Hematopoietic multipotent progenitor cell treated with erythropoietin and hydrocortisone succinate and interleukin-3 and kit ligand, for 17 days (in vitro differentiated cells): ENCODE measurements at regions not wholly inside any gene's neighbourhood (a gene's known extent, or its start where the extent isn't known, plus 50 kb on each side); places are given as distances from the start of the nearest gene placed in this dataset.

Experiments
- DNase-seq: peaks from one replicate; pipeline ENCODE4 v3.0.0-alpha.2; 2015; ENCODE audit warnings: low spot score

DNA sequence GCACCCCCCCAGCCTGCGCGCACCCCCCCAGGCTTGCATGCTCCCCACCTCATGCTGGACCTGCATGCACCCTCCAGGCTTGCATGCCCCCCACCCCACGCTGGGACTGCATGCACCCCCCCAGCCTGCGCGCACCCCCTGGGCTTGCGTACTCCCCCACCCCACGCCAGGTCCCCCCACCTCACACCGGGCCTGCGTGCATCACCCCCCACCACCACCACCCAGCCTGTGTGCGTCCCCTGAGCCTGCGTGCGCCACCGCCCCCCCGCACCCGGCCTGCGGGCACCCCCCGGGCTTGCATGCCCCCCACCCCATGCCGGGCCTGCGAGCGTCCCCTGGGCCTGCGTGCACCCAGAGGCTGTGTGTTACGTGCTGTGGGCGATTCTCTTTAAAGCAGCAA, 61.0 kb upstream of the SLCO4A1 start:
- no peak for DNase-seq

DNA sequence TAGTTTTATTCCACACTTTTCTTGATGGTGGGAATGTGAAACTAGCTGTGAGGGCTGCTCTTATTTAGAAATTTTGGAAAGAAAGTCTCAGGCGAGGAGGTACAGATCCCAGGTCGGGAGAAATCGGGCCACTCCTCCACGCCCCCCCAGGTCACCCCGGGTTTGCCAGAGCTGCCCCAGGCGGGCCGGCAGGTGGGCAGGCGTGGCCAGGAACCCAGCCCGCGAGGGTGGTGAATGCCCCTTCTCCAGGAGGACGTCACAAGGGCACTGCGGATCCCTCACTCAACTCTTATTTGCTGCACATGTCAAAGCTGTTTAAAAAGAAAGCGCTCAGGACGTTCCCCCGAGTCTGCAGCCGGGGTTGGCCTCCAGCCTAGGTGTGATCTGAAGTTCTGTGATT, 60.5 kb upstream of the SLCO4A1 start:
- DNase-seq = no peak

DNA sequence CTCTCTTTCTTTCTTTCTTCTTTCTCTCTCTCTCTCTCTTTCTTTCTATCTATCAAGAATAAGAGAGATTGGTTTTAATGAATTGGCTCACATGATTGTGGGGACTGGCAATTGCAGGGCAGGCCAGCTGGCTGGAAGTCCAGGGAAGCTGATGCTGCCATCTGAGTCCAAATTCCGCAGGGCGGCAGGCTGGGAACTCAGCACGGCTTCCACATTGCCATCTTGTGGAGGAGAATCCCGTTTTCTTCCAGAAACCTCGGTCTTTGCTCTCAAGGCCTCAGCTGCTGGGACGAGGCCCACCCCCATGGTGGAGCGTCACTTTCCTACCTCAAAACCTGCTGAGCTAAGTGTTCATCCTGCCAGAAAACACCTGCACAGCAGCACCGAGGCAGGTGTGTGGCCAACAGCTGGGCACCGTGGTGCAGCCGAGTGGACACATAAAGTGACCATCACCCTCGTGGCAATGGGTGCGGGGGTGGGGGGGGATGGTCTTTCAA, 58.8 kb upstream of the SLCO4A1 start:
- DNase-seq = no peak

DNA sequence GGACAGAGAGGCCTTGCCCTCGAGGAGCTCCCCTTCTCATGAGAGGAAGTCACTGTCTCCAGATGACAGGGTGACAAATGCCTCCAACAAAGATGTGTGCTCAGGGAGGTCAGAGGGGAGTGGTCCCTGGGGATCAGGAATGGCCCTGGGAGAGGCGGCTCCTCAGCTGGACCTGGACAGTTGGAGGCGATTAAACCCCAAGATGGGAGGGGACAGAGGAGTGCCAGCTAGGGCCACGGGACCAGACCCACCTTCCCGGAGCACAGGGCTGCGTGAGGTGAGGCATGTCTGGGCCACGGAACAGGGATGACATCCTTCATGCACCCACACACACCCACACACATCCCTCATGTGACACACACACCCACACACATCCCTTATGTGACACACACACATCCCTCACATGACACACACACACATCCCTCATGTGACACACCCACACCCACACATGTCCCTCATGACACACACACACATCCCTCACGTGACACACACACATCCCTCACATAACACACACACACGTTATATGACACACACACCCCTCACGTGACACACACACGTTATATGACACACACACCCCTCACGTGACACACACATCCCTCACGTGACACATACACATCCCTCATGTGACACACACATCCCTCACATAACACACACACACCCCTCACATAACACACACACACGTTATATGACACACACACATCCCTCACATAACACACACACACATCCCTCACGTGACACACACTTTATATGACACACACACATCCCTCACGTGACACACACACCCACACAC, 57.4 kb upstream of the SLCO4A1 start:
- DNase-seq = no peak

DNA sequence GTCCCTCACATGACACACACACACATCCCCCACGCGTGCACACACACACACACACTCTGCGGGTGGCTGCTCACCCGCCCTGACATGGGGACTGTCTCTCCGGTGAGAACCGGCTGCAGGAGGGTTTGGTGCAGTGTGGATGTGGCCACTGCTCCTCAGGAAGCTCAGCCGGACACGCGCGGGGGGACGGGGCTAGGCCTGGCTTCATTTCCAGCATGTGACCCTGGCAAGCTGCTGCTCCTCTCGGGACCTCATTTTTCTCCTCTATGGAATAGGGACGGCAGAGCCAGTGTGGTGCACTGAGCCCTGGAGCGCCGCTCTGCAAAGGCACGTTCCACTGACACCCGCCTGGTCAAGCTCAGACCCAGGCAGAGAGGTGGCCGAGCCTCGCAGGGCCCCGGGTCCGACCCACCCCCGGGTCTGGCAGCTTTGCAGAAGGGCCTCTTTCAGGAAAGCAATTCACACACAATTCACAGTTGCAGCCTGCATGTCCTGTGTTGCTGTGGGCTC, 56.8 kb upstream of the SLCO4A1 start:
- no peak for DNase-seq

GRCh38 chr20:62586799-62587198, 55.5 kb upstream of the SLCO4A1 start:
- no peak for DNase-seq

GRCh38 chr20:62587757-62588402, 54.4 kb upstream of the SLCO4A1 start:
- DNase-seq = no peak

GRCh38 chr20:62588458-62589149, 53.7 kb upstream of the SLCO4A1 start:
- DNase-seq = no peak

GRCh38 chr20:62589150-62589498, 53.2 kb upstream of the SLCO4A1 start:
- DNase-seq = no peak

GRCh38 chr20:62589720-62590119, 52.6 kb upstream of the SLCO4A1 start:
- DNase-seq = no peak

GRCh38 chr20:62590309-62591121, 51.8 kb upstream of the SLCO4A1 start:
- DNase-seq = no peak

DNA sequence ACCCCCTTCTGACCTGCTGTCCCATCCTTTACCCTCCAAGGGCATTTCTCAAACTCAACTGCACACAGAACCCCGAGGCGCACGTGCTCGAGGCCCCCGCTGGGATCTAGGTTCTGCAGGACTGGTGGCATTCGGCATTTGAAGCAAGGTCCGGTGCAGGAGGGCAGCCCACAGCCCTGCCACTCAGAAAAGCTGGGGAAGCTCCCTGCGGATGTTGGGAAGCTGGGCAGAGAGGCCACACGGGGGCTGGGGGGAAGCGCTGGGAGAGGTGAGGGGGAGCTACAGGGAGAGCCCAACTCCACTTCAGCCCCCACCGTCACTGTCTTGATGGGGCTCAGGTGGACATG, 51.2 kb upstream of the SLCO4A1 start:
- DNase-seq = no peak

DNA sequence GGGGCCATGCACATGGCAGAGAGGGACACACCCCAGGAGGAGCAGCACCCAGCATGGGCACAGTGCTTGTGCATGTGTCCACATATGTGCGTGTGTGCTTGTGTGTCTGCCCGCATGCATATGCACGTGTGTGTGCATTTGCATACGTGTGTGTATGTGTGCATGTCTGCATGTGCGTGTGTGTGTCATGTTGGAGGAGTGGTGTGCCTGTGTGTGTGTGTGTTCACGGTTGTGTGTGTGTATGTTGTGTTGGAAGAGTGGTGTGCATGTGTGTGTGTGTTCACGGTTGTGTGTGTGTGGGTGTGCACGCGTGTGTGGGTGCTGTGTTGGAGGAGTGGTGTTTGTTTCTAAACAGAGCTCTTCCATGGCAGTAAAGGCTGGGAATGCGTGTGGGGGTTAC, 50.7 kb upstream of the SLCO4A1 start:
- no peak for DNase-seq
